ENCODE measurements at regions not wholly inside any gene's neighbourhood (a gene's known extent, or its start where the extent isn't known, plus 50 kb on each side); places are given as distances from the start of the nearest gene placed in this dataset.

DNA sequence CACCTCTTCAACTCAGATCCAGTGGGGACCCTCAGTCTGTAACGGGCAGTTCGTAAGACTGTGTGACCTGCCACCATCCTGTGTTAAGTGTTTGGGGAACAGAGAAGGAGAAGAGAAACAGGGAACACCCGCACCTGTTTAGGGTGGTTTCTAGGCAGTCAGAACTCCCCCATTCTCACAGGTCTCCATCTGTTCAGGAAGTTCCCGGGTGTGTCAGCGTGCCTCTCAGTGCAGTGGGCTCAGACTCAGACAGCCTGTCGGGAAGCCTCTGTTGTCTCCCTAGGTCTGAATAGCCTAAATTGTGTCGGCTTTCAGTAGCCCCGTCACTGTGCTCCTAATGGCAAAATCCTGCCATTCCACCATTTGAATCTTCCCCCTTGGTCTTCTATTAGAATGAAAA, 256.6 kb downstream of the LOXHD1 start:
- H3K36me3 ChIP-seq (ENCODE audit: insufficient read depth, low read length) = no peaks in the 10 kb centered on the region
- no peak overlapping the region for H3K27ac ChIP-seq
- TF ChIP-seq FOXP2 (optimal IDR thresholded peaks at IDR 0.05; ENCODE audit: control extremely low read depth, extremely low read length, insufficient read depth) (no peak), EZH2 (IDR thresholded peaks at IDR 0.05) (no peak), POLR2AphosphoS5 (IDR thresholded peaks at IDR 0.05; ENCODE audit: borderline replicate concordance, low read depth, low read length) (no peak)
- no peak overlapping the region for H3K9ac ChIP-seq (ENCODE audit: insufficient read length)
- no peaks in the 10 kb centered on the region for H3K9me3 ChIP-seq (ENCODE audit: low read depth, low read length)
- no peak overlapping the region for H3K4me3 ChIP-seq
- DNase-seq (ENCODE audit: low read depth, low spot score) = no peak

DNA sequence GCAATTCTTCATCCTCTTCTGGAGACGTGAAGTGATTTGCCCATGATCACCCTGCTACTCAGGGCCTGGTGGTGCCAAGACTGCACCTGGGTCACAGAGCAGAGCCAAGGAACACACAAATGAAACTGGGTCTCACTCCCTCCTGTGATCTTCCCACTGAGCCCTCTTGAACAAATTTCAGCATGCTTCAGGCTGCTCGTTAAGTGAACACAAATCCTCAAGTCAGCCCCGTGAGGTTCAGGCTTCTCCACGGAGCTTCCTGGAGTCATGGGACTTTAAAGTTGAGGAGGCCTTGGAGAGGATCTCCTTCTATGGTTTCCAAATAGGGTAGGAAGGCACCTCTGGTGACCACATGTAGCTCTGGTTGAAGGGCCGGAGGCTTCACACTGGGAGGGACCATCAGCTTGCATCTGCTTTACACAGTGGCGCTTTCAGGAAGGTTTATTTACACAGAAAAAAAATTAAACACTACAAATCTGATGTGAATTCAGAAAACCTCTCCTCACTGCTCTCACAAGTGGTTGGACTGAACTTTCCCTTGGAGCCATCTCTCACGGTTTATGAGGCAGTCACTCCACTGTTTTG, 255.4 kb downstream of the LOXHD1 start:
- H3K27ac ChIP-seq = no peak overlapping the region
- H3K9ac ChIP-seq (ENCODE audit: insufficient read length) = no peak overlapping the region
- no peak for DNase-seq (ENCODE audit: low read depth, low spot score)
- no peaks in the 10 kb centered on the region for H3K9me3 ChIP-seq (ENCODE audit: low read depth, low read length)
- TF ChIP-seq POLR2AphosphoS5 (IDR thresholded peaks at IDR 0.05; ENCODE audit: borderline replicate concordance, low read depth, low read length) (no peak), FOXP2 (optimal IDR thresholded peaks at IDR 0.05; ENCODE audit: control extremely low read depth, extremely low read length, insufficient read depth) (no peak), EZH2 (IDR thresholded peaks at IDR 0.05) (no peak)
- H3K36me3 ChIP-seq (ENCODE audit: insufficient read depth, low read length) = no peaks in the 10 kb centered on the region
- H3K4me3 ChIP-seq = no peak overlapping the region

DNA sequence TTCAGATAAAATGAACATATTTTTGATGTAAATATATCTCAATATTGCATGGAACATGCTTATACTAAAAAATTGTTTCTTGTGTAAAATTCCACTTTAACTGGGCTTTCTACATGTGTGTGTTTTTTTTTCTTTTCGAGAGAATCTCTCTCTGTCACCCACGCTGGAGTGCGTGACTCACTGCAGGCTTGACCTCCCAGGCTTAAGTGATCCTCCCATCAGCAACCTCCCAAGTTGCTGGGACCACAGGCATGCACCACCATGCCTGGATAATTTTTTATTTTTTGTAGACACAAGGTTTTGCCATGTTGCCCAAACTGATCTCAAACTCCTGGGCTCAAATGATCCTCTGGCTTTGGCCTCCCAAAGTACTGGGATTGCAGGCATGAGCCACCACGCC, 254.6 kb downstream of the LOXHD1 start:
- H3K36me3 ChIP-seq (ENCODE audit: insufficient read depth, low read length) = no peaks in the 10 kb centered on the region
- H3K9ac ChIP-seq (ENCODE audit: insufficient read length) = no peak overlapping the region
- no peak for DNase-seq (ENCODE audit: low read depth, low spot score)
- no peak overlapping the region for H3K27ac ChIP-seq
- H3K9me3 ChIP-seq (ENCODE audit: low read depth, low read length) = no peaks in the 10 kb centered on the region
- no peak for TF ChIP-seq FOXP2 (optimal IDR thresholded peaks at IDR 0.05; ENCODE audit: control extremely low read depth, extremely low read length, insufficient read depth)
- TF ChIP-seq POLR2AphosphoS5 (IDR thresholded peaks at IDR 0.05; ENCODE audit: borderline replicate concordance, low read depth, low read length) = no peak
- no peak for TF ChIP-seq EZH2 (IDR thresholded peaks at IDR 0.05)
- no peak overlapping the region for H3K4me3 ChIP-seq

DNA sequence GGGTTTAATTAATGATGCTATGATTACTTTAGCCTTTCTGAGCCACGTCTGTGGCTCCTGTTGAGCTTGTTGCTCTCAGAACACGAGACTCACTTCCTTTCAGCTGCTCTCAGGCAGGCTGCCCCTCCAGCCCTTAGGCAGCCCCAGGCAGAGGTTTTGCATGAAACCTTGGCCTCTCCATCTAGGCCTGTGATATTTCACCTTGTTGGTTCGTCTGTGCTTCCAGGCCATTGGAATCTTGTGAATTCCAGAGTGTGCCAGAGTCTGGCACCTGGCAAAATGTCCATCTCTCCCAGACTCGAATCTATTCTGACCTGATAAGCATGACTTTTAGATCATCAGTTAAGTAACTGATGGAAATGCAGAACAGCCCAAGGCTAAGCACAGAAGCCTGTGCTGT, 254.1 kb downstream of the LOXHD1 start:
- Histone ChIP-seq H3K36me3 (ENCODE audit: insufficient read depth, low read length) (no peaks in the 10 kb centered on the region), H3K4me3 (no peak overlapping the region), H3K27ac (no peak overlapping the region), H3K9ac (ENCODE audit: insufficient read length) (no peak overlapping the region), H3K9me3 (ENCODE audit: low read depth, low read length) (no peaks in the 10 kb centered on the region)
- no peak for DNase-seq (ENCODE audit: low read depth, low spot score)
- TF ChIP-seq POLR2AphosphoS5 (IDR thresholded peaks at IDR 0.05; ENCODE audit: borderline replicate concordance, low read depth, low read length) = no peak
- TF ChIP-seq EZH2 (IDR thresholded peaks at IDR 0.05) = no peak
- no peak for TF ChIP-seq FOXP2 (optimal IDR thresholded peaks at IDR 0.05; ENCODE audit: control extremely low read depth, extremely low read length, insufficient read depth)

DNA sequence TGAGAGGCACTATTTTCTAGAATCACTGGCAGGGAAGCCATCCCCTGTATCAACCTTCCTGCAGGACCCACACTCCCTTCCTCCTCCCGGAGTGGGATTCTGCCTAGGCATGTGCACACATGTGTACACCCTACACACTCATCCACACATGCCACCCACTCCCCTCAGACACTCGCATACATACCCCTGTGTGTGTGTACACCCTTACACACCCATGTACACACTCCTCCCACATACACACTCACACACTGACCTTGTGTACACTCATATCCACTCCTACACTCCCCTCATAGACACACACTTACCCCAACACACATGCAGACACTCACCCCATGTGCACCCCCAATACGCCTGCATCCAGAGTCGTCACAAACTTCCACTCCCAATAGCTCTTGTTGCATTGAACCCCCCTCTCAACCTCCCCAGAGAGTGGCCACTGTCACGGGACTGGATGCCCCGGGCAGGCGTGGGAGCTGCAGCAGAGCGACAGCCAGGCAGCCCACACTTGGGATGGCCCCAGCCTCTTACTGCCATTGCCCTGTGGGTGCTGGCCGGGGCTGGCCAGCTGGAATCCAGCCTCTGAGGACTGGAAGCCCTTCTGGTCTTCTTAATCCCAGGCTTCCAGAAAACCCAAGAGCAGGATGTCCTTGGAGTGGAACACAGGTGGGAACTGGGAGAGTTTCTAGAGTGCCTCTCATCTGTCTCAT, 251.0 kb downstream of the LOXHD1 start:
- Histone ChIP-seq H3K27ac (no peak overlapping the region), H3K4me3 (no peak overlapping the region), H3K9ac (ENCODE audit: insufficient read length) (no peak overlapping the region), H3K36me3 (ENCODE audit: insufficient read depth, low read length) (no peaks in the 10 kb centered on the region), H3K9me3 (ENCODE audit: low read depth, low read length) (no peaks in the 10 kb centered on the region)
- no peak for DNase-seq (ENCODE audit: low read depth, low spot score)
- TF ChIP-seq FOXP2 (optimal IDR thresholded peaks at IDR 0.05; ENCODE audit: control extremely low read depth, extremely low read length, insufficient read depth) (no peak), POLR2AphosphoS5 (IDR thresholded peaks at IDR 0.05; ENCODE audit: borderline replicate concordance, low read depth, low read length) (no peak), EZH2 (IDR thresholded peaks at IDR 0.05) (no peak)

DNA sequence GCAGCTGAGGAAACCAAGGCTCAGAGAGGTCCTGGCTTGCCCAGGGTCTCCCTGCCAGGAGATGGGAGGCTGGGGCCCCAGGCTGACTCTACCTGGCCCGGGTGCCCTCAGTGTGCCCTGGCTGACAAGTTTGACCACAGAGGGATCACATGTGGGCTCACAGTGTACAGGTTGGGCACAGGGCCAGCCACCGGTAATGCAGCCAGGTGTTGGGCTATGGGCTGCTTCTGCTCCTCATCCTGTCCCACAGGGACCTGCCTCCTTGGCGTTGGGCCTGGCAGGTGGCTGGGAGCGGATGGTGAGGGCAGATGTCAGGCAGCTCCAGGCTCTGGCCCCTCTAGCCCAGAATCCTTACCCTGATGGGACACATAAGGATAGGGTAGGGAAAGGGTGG, 250.5 kb downstream of the LOXHD1 start:
- TF ChIP-seq POLR2AphosphoS5 (IDR thresholded peaks at IDR 0.05; ENCODE audit: borderline replicate concordance, low read depth, low read length) = no peak
- TF ChIP-seq FOXP2 (optimal IDR thresholded peaks at IDR 0.05; ENCODE audit: control extremely low read depth, extremely low read length, insufficient read depth) = no peak
- TF ChIP-seq EZH2 (IDR thresholded peaks at IDR 0.05) = no peak
- no peak overlapping the region for H3K4me3 ChIP-seq
- H3K27ac ChIP-seq = no peak overlapping the region
- no peaks in the 10 kb centered on the region for H3K9me3 ChIP-seq (ENCODE audit: low read depth, low read length)
- no peak overlapping the region for H3K9ac ChIP-seq (ENCODE audit: insufficient read length)
- no peak for DNase-seq (ENCODE audit: low read depth, low spot score)
- no peaks in the 10 kb centered on the region for H3K36me3 ChIP-seq (ENCODE audit: insufficient read depth, low read length)

DNA sequence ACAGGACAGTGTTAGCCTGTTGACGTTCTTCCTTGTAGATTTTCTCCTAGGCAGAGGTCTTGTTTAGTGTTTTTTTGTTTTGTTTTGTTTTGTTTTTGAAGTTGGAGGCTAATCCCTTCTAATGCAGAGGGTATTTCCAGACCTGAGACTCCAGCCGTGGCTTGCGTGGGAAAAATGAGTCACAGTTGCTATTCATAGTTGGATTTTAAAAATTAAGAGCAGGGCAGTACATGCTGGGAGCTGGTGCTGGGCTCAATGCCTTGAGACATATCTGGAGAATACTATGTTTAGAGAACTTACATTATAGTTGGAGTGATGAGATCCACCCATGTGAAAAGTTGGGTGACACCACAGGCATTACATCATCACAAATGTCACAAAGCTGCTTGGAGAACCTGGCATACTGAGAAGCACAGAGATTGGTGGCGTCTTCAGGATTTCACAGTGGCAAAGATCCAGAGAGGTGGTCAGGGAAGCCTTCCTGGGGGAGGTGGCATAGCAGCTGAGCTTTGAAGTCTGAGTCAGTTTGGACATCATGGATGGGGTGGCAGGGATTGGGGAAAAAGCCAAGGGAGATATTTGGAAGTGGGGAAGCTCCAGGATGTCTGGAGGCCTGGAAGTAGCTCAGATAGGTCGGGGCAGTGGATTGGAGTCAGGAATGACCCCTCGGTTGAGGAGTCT, 249.4 kb downstream of the LOXHD1 start:
- Histone ChIP-seq H3K9me3 (ENCODE audit: low read depth, low read length) (no peaks in the 10 kb centered on the region), H3K9ac (ENCODE audit: insufficient read length) (no peak overlapping the region), H3K36me3 (ENCODE audit: insufficient read depth, low read length) (no peaks in the 10 kb centered on the region), H3K4me3 (no peak overlapping the region), H3K27ac (no peak overlapping the region)
- TF ChIP-seq EZH2 (IDR thresholded peaks at IDR 0.05) (no peak), FOXP2 (optimal IDR thresholded peaks at IDR 0.05; ENCODE audit: control extremely low read depth, extremely low read length, insufficient read depth) (no peak), POLR2AphosphoS5 (IDR thresholded peaks at IDR 0.05; ENCODE audit: borderline replicate concordance, low read depth, low read length) (no peak)
- no peak for DNase-seq (ENCODE audit: low read depth, low spot score)

DNA sequence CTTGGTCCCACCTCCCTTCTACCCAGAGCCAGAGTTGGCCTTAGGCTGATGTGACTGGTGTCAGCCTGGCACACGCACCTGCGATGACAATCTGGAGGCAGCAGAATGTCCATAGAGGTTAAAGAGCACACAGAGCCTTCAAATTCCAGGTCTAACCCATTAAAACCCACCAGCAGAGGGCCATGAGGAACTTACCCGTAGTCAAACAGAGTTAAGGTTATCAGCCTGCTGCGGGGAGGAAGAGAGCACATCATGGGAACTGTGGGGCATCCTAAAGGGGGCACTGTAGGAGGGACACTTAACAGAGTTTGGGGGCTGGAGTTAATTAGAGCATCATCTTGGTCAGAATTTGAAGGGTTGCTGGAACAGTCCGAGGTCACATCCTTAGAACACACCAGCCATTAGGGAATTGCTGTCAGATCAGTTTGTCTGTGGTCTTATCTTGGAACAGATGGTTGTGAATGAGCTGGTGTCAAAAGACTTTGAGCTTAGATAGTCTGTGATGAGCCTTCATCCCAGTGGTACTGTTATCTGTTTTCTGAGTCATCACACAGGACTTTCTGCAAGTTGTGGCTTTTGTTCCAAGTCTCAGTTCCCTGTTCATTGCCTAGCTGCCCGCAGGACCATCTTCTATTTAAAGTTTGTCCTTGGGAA, 248.6 kb downstream of the LOXHD1 start:
- Histone ChIP-seq H3K27ac (no peak overlapping the region), H3K9me3 (ENCODE audit: low read depth, low read length) (no peaks in the 10 kb centered on the region), H3K9ac (ENCODE audit: insufficient read length) (no peak overlapping the region), H3K36me3 (ENCODE audit: insufficient read depth, low read length) (no peaks in the 10 kb centered on the region), H3K4me3 (no peak overlapping the region)
- no peak for TF ChIP-seq POLR2AphosphoS5 (IDR thresholded peaks at IDR 0.05; ENCODE audit: borderline replicate concordance, low read depth, low read length)
- TF ChIP-seq EZH2 (IDR thresholded peaks at IDR 0.05) = no peak
- no peak for TF ChIP-seq FOXP2 (optimal IDR thresholded peaks at IDR 0.05; ENCODE audit: control extremely low read depth, extremely low read length, insufficient read depth)
- no peak for DNase-seq (ENCODE audit: low read depth, low spot score)
